NCI-H748 (cell line): ENCODE measurements at regions not wholly inside any gene's neighbourhood (a gene's known extent, or its start where the extent isn't known, plus 50 kb on each side); places are given as distances from the start of the nearest gene placed in this dataset.

ENCODE experiments used
- DNase-seq: peaks from one replicate; lab custom pipeline; 2025; ENCODE audit not compliant: unreplicated experiment; lab: John Stamatoyannopoulos, UW

DNA sequence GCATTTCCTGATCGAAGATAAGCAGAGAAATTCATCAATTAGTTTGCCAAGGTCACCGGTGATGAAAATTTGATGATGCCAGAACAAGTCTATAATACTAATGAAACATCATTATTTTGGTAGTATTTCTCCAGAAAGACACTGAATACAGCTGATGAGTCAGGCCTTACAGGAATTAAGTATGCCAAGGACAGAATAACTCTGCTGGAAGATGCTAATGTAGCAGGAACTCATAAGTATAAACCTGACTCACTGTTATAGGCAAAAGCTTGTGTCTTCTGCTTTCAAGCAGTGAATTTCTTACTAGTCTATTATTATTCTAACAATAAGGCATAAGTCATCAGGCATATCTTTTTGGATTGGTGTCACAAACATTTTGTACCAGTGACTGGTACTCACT lies 1825.1 kb upstream of the IGFBP7 start:
- DNase-seq, result no peak

DNA sequence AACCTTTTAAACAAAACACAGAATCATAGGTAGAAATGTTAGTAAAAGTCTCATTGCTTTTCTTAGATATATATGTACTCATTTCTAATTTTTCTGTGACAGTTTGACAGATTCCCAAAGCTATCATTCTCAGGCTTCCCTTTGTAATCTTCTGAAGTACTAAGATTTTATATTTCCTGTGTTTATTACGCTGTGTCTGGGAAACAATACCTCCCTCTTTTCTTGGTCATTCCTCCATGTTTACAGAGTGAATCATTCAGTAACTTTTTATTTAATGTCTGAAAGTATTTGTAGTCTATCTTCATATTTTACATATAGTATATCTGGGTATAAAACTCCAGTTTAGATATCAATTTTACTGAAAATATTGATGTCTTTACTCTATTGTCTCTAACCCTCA lies 1826.3 kb upstream of the IGFBP7 start:
- DNase-seq, result no peak

DNA sequence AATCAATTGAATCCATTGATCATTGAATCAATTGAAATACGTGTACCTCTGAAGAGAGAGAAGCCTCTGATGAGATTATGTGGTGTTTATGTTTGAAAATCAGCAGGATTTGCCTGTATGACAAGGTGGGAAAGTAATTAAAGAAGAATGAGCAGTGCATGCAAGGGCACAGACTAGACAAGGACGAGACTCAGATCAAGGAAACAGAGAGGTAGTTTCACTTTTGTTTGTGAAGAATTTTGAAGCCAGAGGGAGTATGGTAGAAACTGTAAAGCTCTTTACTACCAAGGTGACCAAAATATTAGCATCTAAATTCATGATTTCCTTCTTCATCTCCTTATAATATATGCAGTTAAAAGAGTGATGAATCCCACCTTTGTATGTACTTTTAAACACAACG lies 1830.0 kb upstream of the IGFBP7 start:
- no peak for DNase-seq

DNA sequence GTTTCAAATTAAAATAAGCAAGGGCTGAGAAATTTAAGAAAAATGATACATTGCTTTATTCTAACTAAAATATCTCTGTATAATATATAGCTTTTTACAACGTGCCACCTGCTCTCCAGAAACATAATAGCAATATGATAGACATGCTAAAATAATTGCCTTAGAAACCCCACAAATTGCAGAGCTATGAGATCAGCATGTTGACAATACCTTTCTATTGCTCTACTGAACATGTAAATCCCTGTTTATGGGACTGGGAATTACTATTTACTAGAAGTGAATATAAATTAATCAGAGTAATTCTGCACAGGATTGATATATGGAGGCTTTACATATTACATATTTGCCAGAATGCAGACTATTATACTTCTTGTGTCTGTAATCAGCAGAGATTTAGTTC lies 1831.1 kb upstream of the IGFBP7 start:
- DNase-seq, result no peak

DNA sequence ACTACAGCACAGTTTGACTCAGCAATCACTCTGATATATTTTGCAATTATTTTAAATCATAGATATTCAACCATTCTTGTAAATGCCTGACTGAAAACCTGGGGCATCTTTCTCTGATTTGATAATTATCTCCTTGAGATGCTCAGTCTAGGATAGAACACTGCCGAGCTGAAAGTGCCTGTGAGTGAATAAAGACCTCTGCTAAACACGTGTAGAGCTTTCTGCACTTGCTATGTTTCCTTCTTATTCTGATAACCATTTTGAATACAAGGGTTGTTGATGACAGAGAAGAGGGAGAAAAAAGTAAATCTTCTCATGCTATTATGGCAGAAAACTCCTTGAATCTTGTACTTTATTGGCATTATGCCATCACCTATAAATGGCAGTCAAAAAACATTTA lies 1843.4 kb upstream of the IGFBP7 start:
- no peak for DNase-seq

DNA sequence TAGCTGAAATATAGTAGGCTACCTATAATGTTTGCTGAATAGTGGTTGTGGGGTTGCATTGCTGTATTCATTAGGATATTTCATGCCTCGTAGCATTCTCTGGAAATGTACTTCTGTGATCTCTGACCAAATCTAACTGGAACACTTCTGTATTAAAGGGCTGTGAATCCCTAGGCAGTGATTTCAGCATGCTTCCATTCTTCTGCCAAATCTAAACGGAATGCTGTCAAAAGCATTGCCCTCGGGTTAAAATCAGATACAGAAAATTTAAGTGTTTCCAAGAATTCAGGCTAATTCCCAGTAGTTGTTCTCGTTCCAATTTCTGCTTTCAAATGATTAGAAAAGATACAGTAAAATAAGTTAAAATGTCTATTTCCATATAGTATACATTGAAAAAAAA lies 1847.5 kb upstream of the IGFBP7 start:
- no peak for DNase-seq

DNA sequence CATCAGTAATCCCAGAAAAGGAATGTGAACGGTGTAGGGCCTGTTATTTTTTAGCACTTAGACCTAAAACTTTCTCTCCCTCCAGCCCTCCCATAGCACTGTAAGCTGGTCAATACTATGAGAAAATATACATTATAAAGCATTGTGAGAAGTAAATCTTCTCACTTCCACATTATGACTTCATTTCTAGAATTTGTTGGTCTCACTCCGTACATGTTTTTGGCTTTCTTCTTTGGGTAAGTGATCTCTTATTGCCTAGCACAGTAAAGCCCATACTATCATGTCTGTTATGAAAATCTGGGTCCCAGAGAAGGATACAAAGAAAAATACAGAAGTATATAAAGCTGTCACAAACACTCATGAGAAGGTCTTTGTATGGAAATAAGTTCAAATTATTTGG lies 1851.1 kb upstream of the IGFBP7 start:
- DNase-seq, result no peak

DNA sequence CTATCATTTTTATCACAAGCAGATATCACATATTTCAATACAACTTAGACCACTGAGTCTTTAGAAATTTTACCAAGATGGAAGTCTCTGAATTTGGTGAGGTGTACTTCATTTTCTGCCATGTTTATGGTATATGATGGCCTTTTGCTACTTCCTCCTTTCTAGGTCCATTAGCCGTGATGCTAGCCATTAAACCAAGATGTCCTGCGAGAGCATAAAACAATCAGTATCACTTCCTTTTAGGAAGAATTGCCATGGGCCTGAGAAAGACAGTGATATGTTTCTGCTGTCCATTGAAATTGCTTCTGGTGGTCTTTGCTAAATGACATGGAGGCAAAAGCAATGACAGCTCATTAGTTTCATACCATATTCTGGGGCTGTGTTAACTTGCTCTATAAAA lies 1851.7 kb upstream of the IGFBP7 start:
- DNase-seq, result no peak

DNA sequence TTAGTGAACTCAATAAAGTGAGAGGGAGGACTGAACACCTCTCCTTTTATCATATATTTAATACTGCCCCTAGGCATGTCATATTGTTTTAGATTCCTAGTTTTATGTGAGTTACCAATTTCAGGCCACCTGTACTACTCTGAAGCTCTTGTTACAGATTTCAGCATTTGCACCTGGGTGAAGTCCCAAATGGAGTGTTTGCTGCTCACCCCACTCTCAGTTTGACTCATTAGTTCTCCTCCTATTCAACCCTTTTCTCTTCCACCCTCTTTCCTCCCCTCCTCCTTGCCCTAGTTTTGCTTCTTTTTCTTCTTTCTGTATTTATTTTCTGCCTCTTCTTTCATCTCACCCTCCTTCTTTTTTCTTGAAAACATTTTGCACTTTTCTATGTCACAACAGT lies 1852.2 kb upstream of the IGFBP7 start:
- no peak for DNase-seq

DNA sequence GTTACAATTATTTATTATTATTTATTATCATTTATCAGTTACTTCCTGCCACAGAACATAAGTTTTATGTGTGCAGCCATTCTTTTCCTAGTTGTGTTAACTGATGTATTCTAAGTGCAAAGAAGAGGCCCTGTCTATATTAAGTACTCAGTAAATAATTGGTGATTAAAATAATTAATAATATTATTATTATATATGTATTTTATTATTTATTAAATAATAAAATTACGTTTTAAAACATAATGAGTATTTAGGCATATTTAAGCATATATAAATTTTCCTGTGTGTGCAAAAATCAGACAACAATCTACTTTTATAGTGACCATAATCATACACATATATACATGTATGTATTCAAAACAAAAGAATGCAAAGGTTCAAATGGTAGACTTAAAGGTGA lies 1871.6 kb upstream of the IGFBP7 start:
- DNase-seq, result no peak

DNA sequence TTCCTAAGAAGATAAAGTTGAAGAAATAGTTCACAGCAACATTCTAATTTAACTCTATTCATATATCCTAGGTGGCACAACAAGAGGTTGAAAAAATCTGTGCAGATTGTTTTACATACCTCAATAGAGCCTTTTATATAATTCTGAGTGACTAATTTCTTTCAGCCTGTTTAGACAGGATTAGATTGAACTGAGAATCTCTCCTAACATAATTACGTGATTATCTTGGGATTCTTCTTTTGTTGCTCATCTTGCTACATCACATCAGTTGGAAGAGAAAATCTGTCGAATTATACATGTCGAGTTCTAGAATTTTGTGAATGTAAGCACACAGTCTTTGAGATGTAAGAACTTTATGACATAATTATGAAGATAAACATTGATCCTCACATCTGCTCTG lies 1873.7 kb upstream of the IGFBP7 start:
- no peak for DNase-seq

DNA sequence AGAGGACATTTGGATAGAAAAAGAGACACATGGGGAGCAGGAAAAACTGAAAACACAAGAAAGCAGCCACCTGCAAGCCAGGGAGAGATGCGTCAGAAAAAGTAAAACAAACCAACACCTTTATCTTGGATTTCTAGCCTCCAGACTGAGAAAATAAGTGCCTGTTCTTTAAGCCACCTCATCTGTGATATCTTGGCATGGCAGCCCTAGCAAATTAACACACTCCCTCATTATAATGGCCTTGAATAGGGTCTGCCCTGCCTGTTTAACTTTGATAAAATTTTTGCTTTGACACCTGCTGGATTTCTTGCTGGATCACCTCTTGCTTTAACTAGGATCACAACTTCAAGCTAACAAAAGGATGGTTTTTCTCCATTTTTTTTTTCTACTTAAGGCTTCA lies 1892.0 kb upstream of the IGFBP7 start:
- no peak for DNase-seq

DNA sequence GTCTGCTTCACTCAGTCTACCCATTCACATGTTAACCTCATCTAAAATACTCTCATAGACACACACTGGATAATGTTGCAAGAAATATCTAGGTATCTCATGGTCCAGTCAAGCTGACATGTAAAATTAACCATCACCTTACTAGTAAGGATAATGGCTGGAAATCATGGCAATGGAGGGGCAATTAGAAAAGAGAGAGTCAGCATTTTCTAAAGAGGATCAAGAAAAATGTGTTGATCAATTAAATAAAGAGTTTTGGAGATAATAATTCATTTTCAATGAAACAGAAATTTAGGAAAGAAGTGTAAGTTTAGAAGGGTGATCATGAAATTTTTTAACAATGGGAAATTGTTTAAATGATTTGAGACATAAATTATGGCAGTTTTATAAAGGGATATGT lies 1914.1 kb upstream of the IGFBP7 start:
- no peak for DNase-seq

DNA sequence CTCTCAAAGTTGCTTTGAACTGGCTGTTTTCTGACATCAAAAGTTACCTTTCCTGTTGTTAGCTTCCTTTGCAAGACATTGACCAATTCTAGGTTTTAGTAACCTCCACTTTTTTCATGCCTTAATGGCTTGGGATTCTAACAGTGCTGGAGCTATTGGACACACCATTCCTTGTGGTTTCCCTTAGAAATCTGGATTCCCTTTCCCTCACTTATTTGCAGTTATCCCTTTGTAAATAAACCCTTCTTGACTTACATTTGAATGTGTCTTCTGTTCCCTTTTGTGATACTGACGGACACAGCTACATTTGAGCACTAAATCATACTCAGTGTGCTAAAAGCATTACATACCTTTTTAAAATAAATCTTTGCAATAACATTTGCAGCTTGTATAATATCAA lies 1927.6 kb upstream of the IGFBP7 start:
- no peak for DNase-seq

DNA sequence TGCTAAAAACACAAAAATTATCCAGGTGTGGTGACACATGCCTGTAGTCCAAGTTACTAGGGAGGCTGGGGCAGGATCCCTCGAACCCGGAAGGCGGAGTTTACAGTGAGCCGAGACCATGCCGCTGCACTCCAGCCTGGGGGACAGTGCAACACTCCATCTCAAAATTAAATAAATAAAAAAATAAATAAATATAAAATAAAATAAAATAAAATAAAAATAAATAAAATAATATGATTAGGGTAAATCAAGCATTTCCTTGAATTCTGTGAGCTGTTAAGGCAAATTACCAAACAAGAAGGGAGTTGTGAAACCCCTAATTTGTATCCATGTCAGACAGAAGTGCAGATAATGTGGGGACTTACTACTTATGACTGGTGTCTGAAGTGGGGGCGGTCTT lies 1928.9 kb upstream of the IGFBP7 start:
- no peak for DNase-seq

DNA sequence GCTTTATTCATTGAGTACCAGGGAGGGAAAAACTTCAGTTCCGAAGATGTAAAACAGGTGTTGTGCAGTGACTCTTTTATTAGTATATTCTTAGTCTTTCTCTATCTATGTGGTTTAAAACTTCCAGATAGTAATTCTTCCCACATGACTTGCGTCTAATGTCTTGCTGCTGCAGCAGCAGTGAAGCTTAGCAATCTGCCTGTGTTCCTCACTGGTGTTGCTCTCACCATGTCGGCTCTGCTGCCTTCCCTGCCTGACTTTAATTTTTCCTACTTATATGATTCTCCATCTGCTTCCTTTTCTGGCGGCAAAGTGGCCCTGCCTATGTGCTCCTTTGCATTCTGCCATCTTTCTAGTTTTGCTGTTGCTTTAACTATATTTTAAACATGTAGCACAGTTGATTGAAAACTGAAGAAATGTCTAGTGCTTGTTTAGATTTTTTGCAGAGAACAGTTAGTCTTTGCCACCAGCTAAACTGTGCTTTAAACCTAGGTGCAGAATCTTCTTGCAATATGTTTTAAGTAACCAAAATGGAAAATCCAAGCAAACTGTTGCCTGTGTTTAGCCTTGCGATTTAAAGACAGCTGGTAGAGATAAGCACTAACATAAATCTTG lies 1934.2 kb upstream of the IGFBP7 start:
- DNase-seq, result no peak

DNA sequence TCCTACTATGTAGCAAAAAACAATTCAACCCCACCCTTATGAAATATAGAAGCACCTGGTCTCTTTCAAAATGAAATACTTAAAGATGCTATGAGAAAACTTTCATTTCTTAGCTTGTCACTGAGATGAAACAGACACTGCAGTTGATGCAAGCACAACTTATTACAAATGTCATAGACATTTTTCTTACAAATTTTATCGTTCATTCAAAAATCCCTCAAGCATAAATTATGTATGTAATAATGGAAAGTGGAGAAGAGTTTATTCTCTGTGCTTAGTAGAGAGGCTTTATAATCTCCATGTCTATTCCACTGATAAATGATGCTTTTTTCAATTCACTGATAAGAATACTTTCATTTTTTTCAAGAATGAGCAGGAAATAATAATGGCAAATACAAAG lies 1943.9 kb upstream of the IGFBP7 start:
- DNase-seq, result no peak

DNA sequence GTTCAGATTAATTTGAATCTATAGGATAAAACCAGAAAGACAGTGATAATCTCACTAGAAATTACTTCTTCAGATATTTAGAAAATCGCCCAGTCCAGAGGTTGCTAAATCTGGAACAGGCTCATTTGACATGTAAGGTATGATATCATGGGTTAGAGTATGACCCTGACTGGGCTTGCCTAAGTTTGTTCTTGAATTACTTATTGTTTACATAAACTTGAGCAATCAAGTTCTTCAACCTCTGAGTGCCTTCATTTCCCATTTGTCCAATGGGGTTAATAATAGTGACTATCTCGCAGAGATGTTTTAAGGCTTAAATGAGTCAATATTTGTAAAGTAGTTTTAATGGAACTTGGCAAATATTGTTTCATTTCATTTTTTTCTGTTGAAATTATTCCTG lies 1947.6 kb upstream of the IGFBP7 start:
- no peak for DNase-seq

DNA sequence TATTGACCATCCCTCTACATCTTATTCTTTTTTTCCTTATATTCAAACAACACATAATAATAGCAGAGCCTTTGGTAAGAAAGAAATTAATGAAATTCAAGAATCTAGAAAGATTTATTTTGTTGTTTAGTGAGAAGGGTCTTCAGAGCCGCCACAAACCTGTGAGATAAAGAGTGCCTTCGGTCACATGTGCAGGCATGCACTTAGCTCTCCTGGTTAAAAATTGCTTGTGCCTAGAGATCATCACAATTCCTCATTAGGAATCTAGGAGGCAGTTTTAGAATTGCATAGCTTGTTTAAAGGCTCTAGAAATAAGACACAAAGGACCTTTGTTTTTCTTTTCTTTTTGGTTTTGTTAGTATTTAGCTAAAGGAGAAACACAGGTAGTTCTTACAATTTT lies 1948.4 kb upstream of the IGFBP7 start:
- no peak for DNase-seq

DNA sequence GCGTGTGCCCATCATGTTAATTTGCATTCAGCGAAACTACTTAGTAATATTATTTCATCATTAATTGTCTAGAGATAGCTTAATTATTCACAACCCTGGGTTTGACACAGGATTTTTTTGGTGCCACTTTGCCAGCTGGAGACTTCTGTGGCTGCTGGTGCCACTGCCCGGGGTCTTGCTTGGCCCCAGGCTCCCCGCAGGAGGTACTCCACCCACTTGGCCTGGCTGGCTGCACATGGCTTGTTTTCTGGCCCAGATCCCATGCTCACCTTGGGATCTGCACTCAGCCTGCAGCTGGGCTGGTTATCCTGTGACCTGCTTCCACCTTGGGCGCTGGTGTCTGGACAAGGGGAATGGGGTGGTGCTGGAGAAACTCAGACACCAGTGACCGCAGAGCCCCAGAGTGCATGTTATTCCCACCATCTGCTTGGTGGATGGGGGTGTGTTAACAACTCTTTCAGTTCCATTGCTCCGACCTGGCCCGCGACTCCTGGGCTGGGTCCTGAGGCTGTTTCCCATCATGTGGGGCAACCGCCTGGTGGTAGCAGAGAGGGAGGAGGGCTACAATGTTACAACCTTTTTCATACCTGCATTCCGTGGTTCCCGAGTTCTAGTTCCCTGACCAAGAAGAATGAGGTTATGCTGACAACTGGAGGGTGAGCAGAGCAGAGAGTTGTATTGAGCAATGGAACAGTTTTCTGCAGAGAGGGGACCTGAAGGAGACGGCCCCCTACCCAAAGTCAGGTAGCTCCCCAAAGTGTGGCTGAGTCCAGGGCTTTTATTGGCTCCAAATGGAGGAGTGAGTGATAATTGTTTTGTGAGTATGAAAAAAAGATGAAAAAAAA lies 1950.0 kb upstream of the IGFBP7 start:
- DNase-seq, result no peak

DNA sequence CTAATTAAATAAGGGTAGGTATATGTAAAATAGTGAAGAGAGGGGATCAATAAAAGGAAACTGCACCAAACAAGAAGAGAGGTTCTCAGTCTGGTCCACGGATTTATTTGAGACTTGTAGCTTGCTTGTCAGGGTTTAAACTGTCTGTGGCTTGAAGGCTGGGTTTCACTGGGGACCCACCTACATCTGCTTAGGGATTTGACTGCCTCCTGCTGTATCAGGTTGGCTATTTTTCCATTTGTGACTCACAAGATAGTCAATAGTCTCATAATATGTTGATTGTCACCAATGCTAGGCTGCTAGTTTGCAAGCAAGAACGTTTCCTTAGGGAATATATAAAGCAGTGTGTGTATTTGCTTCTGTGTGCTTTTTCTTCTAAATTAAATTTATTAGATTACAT lies 1950.7 kb upstream of the IGFBP7 start:
- DNase-seq, result no peak

DNA sequence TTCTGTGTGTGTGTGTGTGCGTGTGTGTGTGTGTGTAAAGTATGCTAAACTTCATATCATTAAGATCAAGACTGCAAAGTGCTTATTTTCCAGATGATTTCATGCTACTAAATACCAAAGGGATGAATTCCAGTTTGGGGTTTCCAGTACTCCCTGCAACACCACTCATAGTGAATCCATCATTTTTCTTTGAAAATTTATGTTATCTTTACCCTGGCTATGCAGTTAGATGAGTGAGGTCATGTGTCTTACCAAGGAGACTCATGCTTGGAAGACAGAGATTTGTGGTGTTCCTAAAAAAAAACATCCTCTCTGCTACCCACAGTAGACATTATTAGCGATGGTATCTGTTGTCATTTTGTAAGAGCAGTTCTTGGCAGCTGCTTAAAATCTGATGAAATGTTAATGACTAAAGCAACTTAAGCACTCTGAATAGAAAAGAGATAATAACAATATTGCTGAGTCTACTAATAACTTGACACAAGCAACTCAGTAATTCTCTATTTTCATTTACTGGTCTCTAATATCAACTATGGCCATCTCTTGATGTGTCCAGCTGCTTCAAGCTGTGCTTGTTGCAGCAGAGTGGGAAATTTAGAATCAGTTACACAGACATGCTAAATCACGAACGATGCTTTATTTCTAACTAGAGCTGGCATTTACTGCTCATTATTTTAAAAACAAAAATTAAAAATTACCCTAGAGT lies 1953.0 kb upstream of the IGFBP7 start:
- DNase-seq, result no peak
